ENCODE measurements at regions not wholly inside any gene's neighbourhood (a gene's known extent, or its start where the extent isn't known, plus 50 kb on each side); places are given as distances from the start of the nearest gene placed in this dataset.
"Not testable (repeated sequence)": the region's sequence is repeated elsewhere in the genome, so short reads cannot be mapped to it uniquely, and the experiment has no call there.

DNA sequence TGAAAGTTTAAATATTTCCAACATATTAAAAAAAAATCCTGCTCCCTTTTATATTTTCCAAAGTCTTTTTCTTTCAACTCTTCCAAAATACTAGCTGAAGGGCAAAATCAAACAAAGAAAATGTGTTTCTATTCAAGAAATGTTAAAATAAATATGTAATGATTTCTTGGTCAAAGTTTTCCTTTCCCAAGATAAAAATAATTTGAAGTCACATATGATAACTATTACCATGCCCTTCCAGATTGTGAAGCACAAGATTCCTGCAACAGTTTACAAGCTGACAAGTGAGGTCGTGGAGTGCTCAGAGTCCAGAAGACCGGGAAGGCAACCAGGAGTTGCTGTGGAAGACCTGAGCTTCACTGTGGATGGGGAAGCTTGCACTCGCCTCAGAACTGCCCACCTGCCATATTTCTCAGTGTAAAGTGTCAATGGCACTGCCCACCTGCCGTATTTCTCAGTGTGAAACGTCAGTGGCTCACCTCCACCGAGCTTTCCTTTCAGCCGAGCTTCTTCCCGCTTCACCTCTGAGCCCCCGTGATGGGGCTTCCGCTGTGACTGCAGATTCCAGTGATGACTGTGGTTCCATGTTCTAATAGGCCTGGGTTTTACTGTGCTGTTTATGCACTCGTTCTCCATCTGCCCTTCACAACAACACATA is 160.5 kb downstream of the THBS2 start:
- Histone ChIP-seq H3K4me3 (no peak overlapping the region), H3F3A (ENCODE audit: insufficient read depth, low read depth) (no peaks in the 10 kb centered on the region), H3K4me2 (no peak overlapping the region), H3K9me2 (ENCODE audit: insufficient read depth) (no peaks in the 10 kb centered on the region), H2AFZ (no peak overlapping the region), H3K4me1 (replicated peaks; ENCODE audit: insufficient read depth) (no peaks in the 10 kb centered on the region), H3K27ac (no peak overlapping the region), H4K20me1 (ENCODE audit: insufficient read depth) (no peaks in the 10 kb centered on the region), H3K9me3 (ENCODE audit: insufficient read depth, low read depth) (no peaks in the 10 kb centered on the region), H3K79me2 (ENCODE audit: low read depth) (no peaks in the 10 kb centered on the region), H3K36me3 (ENCODE audit: low read depth) (no peaks in the 10 kb centered on the region), H3K27me3 (ENCODE audit: insufficient read depth, low read depth) (peaks cover 14% of the 10 kb centered on the region; the same call in 1 of the 2 replicates)
- ChIA-PET CTCF (no interaction called here), POLR2A (ENCODE audit: unreplicated experiment) (no interaction called here)
- no TSS peak for BruUV-seq (replicated peaks)
- DNase-seq: no peak
- intact Hi-C loops (cut with micrococcal nuclease; ENCODE audit: unreplicated experiment): no loop called here
- TF ChIP-seq, protein P1, sequence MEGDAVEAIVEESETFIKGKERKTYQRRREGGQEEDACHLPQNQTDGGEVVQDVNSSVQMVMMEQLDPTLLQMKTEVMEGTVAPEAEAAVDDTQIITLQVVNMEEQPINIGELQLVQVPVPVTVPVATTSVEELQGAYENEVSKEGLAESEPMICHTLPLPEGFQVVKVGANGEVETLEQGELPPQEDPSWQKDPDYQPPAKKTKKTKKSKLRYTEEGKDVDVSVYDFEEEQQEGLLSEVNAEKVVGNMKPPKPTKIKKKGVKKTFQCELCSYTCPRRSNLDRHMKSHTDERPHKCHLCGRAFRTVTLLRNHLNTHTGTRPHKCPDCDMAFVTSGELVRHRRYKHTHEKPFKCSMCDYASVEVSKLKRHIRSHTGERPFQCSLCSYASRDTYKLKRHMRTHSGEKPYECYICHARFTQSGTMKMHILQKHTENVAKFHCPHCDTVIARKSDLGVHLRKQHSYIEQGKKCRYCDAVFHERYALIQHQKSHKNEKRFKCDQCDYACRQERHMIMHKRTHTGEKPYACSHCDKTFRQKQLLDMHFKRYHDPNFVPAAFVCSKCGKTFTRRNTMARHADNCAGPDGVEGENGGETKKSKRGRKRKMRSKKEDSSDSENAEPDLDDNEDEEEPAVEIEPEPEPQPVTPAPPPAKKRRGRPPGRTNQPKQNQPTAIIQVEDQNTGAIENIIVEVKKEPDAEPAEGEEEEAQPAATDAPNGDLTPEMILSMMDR (conservative IDR thresholded peaks at IDR 0.05): no peak
- no peak for TF ChIP-seq EZH2 (IDR thresholded peaks at IDR 0.05; ENCODE audit: low read depth)

DNA sequence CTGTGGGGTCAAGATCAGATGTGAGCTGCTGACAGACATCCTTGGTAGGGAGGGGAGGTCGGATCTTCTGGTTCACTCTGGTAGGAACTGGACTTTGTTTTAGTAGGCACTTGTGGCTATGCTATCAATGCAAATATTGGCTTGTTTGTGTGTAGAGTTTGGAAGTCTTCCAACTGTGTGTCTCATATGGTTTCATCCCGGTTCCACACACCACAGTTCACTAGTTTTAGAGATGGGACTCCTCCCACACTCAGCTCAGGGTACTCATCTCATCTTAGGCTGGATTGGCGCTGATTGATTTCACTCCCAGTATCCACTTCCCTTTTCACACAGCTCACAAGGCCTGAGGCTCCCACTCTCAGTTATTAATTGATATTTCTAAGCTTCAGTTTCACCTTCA is 161.3 kb downstream of the THBS2 start:
- H4K20me1 ChIP-seq (ENCODE audit: insufficient read depth): no peaks in the 10 kb centered on the region
- ChIA-PET POLR2A (ENCODE audit: unreplicated experiment) (no interaction called here), CTCF (no interaction called here)
- TF ChIP-seq, protein P1 (conservative IDR thresholded peaks at IDR 0.05): no peak
- TF ChIP-seq EZH2 (IDR thresholded peaks at IDR 0.05; ENCODE audit: low read depth): no peak
- H3K4me3 ChIP-seq: no peak overlapping the region
- H3K79me2 ChIP-seq (ENCODE audit: low read depth): no peaks in the 10 kb centered on the region
- no peaks in the 10 kb centered on the region for H3K36me3 ChIP-seq (ENCODE audit: low read depth)
- no peak overlapping the region for H2AFZ ChIP-seq
- no peaks in the 10 kb centered on the region for H3K9me2 ChIP-seq (ENCODE audit: insufficient read depth)
- no TSS peak for BruUV-seq (replicated peaks)
- no peaks in the 10 kb centered on the region for H3F3A ChIP-seq (ENCODE audit: insufficient read depth, low read depth)
- no peak for DNase-seq
- H3K4me2 ChIP-seq: no peak overlapping the region
- H3K9me3 ChIP-seq (ENCODE audit: insufficient read depth, low read depth): no peaks in the 10 kb centered on the region
- H3K4me1 ChIP-seq (replicated peaks; ENCODE audit: insufficient read depth): no peaks in the 10 kb centered on the region
- H3K27me3 ChIP-seq (ENCODE audit: insufficient read depth, low read depth): peaks cover 14% of the 10 kb centered on the region; the same call in 1 of the 2 replicates
- intact Hi-C loops (cut with micrococcal nuclease; ENCODE audit: unreplicated experiment): no loop called here
- no peak overlapping the region for H3K27ac ChIP-seq

DNA sequence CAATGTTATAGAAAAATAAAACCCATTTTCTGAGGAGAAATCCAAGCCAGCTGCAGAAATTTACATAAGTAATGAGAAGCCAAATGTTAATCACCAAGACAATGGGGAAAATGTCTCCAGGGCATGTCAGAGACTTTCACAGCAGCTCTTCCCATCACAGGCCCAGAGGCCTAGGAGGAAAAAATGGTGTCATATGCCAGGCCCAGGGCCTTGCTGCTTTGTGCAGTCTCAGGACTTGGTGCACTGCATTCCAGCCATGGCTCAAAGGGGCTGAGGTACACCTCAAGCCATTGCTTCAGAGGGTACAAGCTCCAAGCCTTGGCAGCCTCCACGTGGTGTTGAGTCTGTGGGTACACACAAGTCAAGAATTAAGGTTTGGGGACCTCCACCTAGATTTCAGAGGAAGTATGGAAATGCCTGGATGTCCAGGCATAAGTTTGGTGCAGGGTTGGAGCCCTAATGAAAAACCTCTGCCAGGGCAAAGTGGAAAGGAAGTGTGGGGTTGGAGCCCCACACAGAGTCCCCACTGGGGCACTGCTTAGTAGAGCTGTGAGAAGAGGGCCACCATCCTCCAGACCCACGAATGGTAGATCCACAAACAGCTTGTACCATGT is 163.0 kb downstream of the THBS2 start:
- H3K4me2 ChIP-seq; H2AFZ ChIP-seq; H3K9me3 ChIP-seq (ENCODE audit: insufficient read depth, low read depth); H3K4me3 ChIP-seq; H3K4me1 ChIP-seq (replicated peaks; ENCODE audit: insufficient read depth); H3F3A ChIP-seq (ENCODE audit: insufficient read depth, low read depth); CTCF ChIA-PET; H4K20me1 ChIP-seq (ENCODE audit: insufficient read depth); H3K27ac ChIP-seq; BruUV-seq (replicated peaks); H3K79me2 ChIP-seq (ENCODE audit: low read depth); H3K36me3 ChIP-seq (ENCODE audit: low read depth); H3K9me2 ChIP-seq (ENCODE audit: insufficient read depth); POLR2A ChIA-PET (ENCODE audit: unreplicated experiment); DNase-seq; intact Hi-C loops (cut with micrococcal nuclease; ENCODE audit: unreplicated experiment): not testable (repeated sequence)
- peaks cover 16% of the 10 kb centered on the region; the same call in 1 of the 2 replicates for H3K27me3 ChIP-seq (ENCODE audit: insufficient read depth, low read depth)

DNA sequence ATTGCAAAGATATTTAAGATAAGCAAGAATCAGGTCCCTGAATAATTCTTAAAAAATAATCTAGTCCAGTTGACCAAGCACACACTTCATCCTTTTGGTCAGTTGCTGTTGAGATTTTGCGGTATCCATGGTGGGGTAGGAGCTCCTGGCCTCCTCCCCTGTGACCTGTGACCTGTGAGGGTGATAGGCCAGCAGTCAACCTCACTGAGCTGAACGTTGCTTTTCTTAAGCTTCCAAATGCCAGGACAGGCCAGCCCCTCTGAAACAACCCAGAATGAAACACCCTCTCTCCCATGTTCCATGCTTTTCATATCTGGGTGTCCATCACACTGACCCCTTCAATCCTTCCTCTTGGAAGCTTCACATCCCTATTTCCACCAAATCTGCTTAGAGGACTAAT is 164.9 kb downstream of the THBS2 start:
- intact Hi-C loops (cut with micrococcal nuclease; ENCODE audit: unreplicated experiment): no loop called here
- CTCF ChIA-PET: no interaction called here
- H3K9me3 ChIP-seq (ENCODE audit: insufficient read depth, low read depth): no peaks in the 10 kb centered on the region
- TF ChIP-seq, protein P1 (conservative IDR thresholded peaks at IDR 0.05): no peak
- no peak for TF ChIP-seq EZH2 (IDR thresholded peaks at IDR 0.05; ENCODE audit: low read depth)
- POLR2A ChIA-PET (ENCODE audit: unreplicated experiment): no interaction called here
- no peak for DNase-seq
- H3K4me2 ChIP-seq: no peak overlapping the region
- H3K27ac ChIP-seq: no peak overlapping the region
- H4K20me1 ChIP-seq (ENCODE audit: insufficient read depth): no peaks in the 10 kb centered on the region
- no peak overlapping the region for H3K4me3 ChIP-seq
- H3K27me3 ChIP-seq (ENCODE audit: insufficient read depth, low read depth): peaks cover 28% of the 10 kb centered on the region
- H3K9me2 ChIP-seq (ENCODE audit: insufficient read depth): no peaks in the 10 kb centered on the region
- H3K4me1 ChIP-seq (replicated peaks; ENCODE audit: insufficient read depth): no peaks in the 10 kb centered on the region
- H3F3A ChIP-seq (ENCODE audit: insufficient read depth, low read depth): no peaks in the 10 kb centered on the region
- H2AFZ ChIP-seq: no peak overlapping the region
- H3K79me2 ChIP-seq (ENCODE audit: low read depth): no peaks in the 10 kb centered on the region
- no TSS peak for BruUV-seq (replicated peaks)
- H3K36me3 ChIP-seq (ENCODE audit: low read depth): no peaks in the 10 kb centered on the region
